Breast epithelium (tissue), 3 donors: ENCODE measurements at regions not wholly inside any gene's neighbourhood (a gene's known extent, or its start where the extent isn't known, plus 50 kb on each side); places are given as distances from the start of the nearest gene placed in this dataset.

Experiments
- CTCF ChIP-seq, 3 donors: fragments of 450-650 bp; IDR thresholded peaks; one replicate each; pipeline ENCODE4 v1.5.1; 2016 to 2017; ENCODE audit warnings: antibody characterized with exemption in 3 of 3, mild to moderate bottlenecking in 3 of 3, moderate library complexity in 3 of 3
- POLR2AphosphoS5 ChIP-seq, 3 donors: sonication (generic); formaldehyde crosslinking; IDR thresholded peaks; one replicate each; pipeline ENCODE4 v1.6.1; 2017; ENCODE audit warnings: antibody characterized with exemption in 3 of 3

- TF ChIP-seq CTCF (IDR thresholded peaks at IDR 0.05), result no peak
- TF ChIP-seq POLR2AphosphoS5 (IDR thresholded peaks at IDR 0.05), result no peak
Measured at GRCh38 chr12:100682178-100682577, 108.7 kb downstream of the GAS2L3 start.
